ENCODE measurements at regions not wholly inside any gene's neighbourhood (a gene's known extent, or its start where the extent isn't known, plus 50 kb on each side); places are given as distances from the start of the nearest gene placed in this dataset.

DNA sequence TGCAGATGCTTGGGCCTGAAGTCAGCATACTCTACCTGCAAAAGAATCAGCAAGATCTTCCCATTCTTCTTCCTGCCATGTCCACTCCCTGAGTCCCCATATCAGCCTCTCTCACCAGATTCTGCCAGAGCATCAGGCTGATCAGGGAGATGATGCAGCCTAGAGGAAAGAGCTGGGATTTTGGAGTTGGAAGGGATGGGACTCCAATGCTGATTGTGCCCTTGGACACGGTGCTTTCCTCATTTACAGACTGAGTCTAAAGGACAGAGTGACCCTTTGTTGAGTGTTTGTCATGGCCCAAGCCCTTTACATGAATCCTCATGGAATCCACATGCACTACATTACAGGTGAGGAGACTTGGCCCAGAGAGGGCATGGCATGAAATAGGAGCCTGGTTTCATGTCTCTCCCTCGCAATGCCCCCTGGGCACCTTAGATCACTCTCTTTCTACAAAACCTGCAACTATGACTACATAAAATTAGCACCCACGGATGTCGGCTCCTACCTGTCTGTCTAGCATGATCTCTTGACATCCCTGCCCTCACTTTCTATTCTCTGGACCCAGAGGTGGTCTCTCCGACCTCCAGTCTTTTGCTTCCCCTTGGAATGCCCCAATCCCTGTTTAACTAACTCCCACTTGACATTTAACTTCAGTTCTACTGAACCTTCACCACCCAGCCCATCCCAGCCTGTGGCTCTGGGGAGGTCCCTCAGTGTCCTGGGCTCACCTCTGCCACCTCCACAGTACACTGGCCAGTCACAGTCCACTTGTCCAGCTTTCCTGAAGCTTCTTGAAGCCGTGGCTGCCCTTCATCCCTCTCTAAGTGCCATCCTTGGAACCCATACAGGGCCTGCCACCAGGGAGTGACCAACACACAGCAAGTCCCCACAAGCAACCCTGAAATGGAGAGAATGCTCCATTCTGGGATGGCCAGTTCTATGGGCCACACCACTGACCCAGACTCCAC lies 173.5 kb downstream of the ABHD5 start:
- Mint-ChIP-seq H3K27me3 (peaks cover 38% of the 10 kb centered on the region), H3K27ac (no peak overlapping the region), H3K9me3 (peaks cover 0 to 2% (median 0%) of the 10 kb centered on the region in 7 donors), H3K4me3 (peak overlapping the region in 1 of 4 donors; percentile 1), H3K36me3 (no peaks in the 10 kb centered on the region), H3K4me1 (no peaks in the 10 kb centered on the region)
- H3K27me3 ChIP-seq (ENCODE audit: control insufficient read depth, insufficient read depth, low read length) = peaks cover 2% of the 10 kb centered on the region
- no peak overlapping the region for H3K27ac ChIP-seq (ENCODE audit: insufficient read depth, low read length, poor library complexity, severe bottlenecking)
- no peaks in the 10 kb centered on the region for H3K4me1 ChIP-seq (ENCODE audit: control insufficient read depth, insufficient read depth, low read length, poor library complexity, severe bottlenecking)
- H3K9me3 ChIP-seq (ENCODE audit: control insufficient read depth in 2 of 2, low read length in 2 of 2) = no peaks in the 10 kb centered on the region
- DNase-seq (no peak), ATAC-seq (ENCODE audit: low read depth in 2 of 2) (no peak)
- no peak overlapping the region for H3K4me3 ChIP-seq (ENCODE audit: low read depth, low read length)
- no peaks in the 10 kb centered on the region for H3K36me3 ChIP-seq (ENCODE audit: control insufficient read depth, insufficient read depth, low read length)

- H3K4me3 Mint-ChIP-seq = no peak overlapping the region
Observed at GRCh38 chr3:43865351-43865750, 174.6 kb downstream of the ABHD5 start.

DNA sequence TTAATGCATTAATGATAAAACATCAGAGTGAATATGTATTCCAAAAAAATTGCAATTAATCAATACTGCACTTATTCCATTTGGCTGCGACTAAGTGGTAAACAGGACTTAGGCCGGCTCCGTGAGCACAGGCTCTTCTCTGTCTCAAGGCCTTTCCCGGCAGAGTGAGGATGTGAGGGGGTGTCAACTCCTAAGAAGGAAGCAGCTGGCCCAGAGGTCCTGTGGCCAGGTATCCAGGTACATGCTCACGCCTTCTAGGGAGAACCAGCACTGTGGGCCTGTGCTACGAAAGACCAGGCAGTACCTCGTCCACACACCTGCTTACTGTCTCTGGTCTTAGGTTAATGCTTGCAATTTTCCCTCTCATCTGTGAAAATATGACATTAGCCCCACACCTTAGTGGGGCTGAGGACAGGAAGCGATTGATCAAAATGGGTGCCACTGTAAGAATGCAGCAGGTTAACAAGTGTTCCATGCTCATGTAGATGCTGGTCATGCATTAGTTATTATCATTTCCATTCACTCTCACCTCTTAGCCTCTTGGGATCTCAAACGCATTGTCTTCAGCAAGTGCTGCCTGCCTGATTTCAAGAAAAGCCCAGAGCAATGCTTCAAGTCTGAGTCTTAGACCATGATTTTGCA lies 175.3 kb downstream of the ABHD5 start:
- Mint-ChIP-seq H3K9me3 (peaks cover 0 to 2% (median 0%) of the 10 kb centered on the region in 7 donors), H3K36me3 (no peaks in the 10 kb centered on the region), H3K27ac (no peak overlapping the region), H3K27me3 (peaks cover 31% of the 10 kb centered on the region), H3K4me3 (no peak overlapping the region), H3K4me1 (no peaks in the 10 kb centered on the region)
- Histone ChIP-seq H3K27me3 (ENCODE audit: control insufficient read depth, insufficient read depth, low read length) (no peaks in the 10 kb centered on the region), H3K4me3 (ENCODE audit: low read depth, low read length) (no peak overlapping the region), H3K4me1 (ENCODE audit: control insufficient read depth, insufficient read depth, low read length, poor library complexity, severe bottlenecking) (no peaks in the 10 kb centered on the region), H3K27ac (ENCODE audit: insufficient read depth, low read length, poor library complexity, severe bottlenecking) (no peak overlapping the region), H3K36me3 (ENCODE audit: control insufficient read depth, insufficient read depth, low read length) (no peaks in the 10 kb centered on the region), H3K9me3 (ENCODE audit: control insufficient read depth in 2 of 2, low read length in 2 of 2) (no peaks in the 10 kb centered on the region)
- no peak for ATAC-seq (ENCODE audit: low read depth in 2 of 2)
- no peak for DNase-seq

More at GRCh38 chr3:43865351-43865750, 174.6 kb downstream of the ABHD5 start:
- DNase-seq (no peak), ATAC-seq (ENCODE audit: low read depth in 2 of 2) (no peak)
- no peaks in the 10 kb centered on the region for H3K4me1 Mint-ChIP-seq
- H3K27ac ChIP-seq (ENCODE audit: insufficient read depth, low read length, poor library complexity, severe bottlenecking) = no peak overlapping the region
- no peaks in the 10 kb centered on the region for H3K36me3 Mint-ChIP-seq
- no peaks in the 10 kb centered on the region for H3K4me1 ChIP-seq (ENCODE audit: control insufficient read depth, insufficient read depth, low read length, poor library complexity, severe bottlenecking)
- no peaks in the 10 kb centered on the region for H3K36me3 ChIP-seq (ENCODE audit: control insufficient read depth, insufficient read depth, low read length)
- no peak overlapping the region for H3K4me3 ChIP-seq (ENCODE audit: low read depth, low read length)
- H3K9me3 ChIP-seq (ENCODE audit: control insufficient read depth in 2 of 2, low read length in 2 of 2) = no peaks in the 10 kb centered on the region
- H3K27ac Mint-ChIP-seq = no peak overlapping the region
- H3K9me3 Mint-ChIP-seq = peaks cover 0 to 2% (median 0%) of the 10 kb centered on the region in 7 donors
- no peaks in the 10 kb centered on the region for H3K27me3 ChIP-seq (ENCODE audit: control insufficient read depth, insufficient read depth, low read length)
- peaks cover 31% of the 10 kb centered on the region for H3K27me3 Mint-ChIP-seq

GRCh38 chr3:43866529-43867353 lies 176.0 kb downstream of the ABHD5 start:
- H3K9me3 Mint-ChIP-seq = peaks cover 0 to 2% (median 0%) of the 10 kb centered on the region in 7 donors
- ATAC-seq (ENCODE audit: low read depth in 2 of 2) = no peak
- no peak overlapping the region for H3K27ac Mint-ChIP-seq
- no peaks in the 10 kb centered on the region for H3K9me3 ChIP-seq (ENCODE audit: control insufficient read depth in 2 of 2, low read length in 2 of 2)
- no peaks in the 10 kb centered on the region for H3K4me1 Mint-ChIP-seq
- no peaks in the 10 kb centered on the region for H3K36me3 ChIP-seq (ENCODE audit: control insufficient read depth, insufficient read depth, low read length)
- no peaks in the 10 kb centered on the region for H3K4me1 ChIP-seq (ENCODE audit: control insufficient read depth, insufficient read depth, low read length, poor library complexity, severe bottlenecking)
- no peak overlapping the region for H3K4me3 Mint-ChIP-seq
- no peak for DNase-seq
- no peak overlapping the region for H3K4me3 ChIP-seq (ENCODE audit: low read depth, low read length)
- H3K27ac ChIP-seq (ENCODE audit: insufficient read depth, low read length, poor library complexity, severe bottlenecking) = no peak overlapping the region
- H3K36me3 Mint-ChIP-seq = no peaks in the 10 kb centered on the region
- H3K27me3 ChIP-seq (ENCODE audit: control insufficient read depth, insufficient read depth, low read length) = no peaks in the 10 kb centered on the region
- H3K27me3 Mint-ChIP-seq = peaks cover 29% of the 10 kb centered on the region

DNA sequence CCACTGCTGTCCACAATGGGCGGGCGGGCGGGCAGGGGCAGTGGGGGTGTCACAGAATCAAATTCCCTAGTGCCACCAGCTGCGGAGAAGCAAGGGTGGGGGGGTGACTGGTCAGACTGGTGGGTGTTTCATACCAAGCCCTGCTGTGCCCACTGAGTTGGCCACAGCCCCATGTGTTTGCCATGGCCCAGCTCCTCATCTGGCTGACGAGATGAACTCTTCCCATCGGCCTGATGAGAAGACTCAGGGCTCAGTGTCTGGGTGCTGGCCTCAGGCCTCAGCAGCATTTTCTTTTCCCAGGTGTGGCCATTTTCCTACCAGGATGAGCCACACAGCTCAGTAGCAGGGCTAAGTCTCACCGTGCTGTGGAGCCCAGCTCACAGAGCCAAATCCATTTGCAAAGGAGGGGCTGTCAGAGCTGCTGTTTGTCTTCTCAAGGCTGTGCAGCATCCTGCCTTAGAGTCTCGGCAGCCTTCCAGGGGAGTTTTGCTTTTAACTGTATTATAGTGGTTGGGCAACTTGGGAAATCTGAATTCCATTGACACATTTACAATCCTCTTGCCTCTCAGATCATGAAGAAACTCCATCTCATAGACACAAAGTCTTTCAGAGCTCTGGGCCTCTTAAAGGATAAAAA lies 176.8 kb downstream of the ABHD5 start:
- H3K9me3 ChIP-seq (ENCODE audit: control insufficient read depth in 2 of 2, low read length in 2 of 2) = no peaks in the 10 kb centered on the region
- no peak overlapping the region for H3K27ac Mint-ChIP-seq
- DNase-seq = no peak
- no peaks in the 10 kb centered on the region for H3K27me3 ChIP-seq (ENCODE audit: control insufficient read depth, insufficient read depth, low read length)
- no peaks in the 10 kb centered on the region for H3K36me3 Mint-ChIP-seq
- H3K36me3 ChIP-seq (ENCODE audit: control insufficient read depth, insufficient read depth, low read length) = no peaks in the 10 kb centered on the region
- H3K4me1 Mint-ChIP-seq = no peaks in the 10 kb centered on the region
- no peak overlapping the region for H3K4me3 Mint-ChIP-seq
- H3K27ac ChIP-seq (ENCODE audit: insufficient read depth, low read length, poor library complexity, severe bottlenecking) = no peak overlapping the region
- H3K27me3 Mint-ChIP-seq = peaks cover 27% of the 10 kb centered on the region
- H3K9me3 Mint-ChIP-seq = peaks cover 0 to 2% (median 0%) of the 10 kb centered on the region in 7 donors
- H3K4me1 ChIP-seq (ENCODE audit: control insufficient read depth, insufficient read depth, low read length, poor library complexity, severe bottlenecking) = no peaks in the 10 kb centered on the region
- ATAC-seq (ENCODE audit: low read depth in 2 of 2) = no peak
- no peak overlapping the region for H3K4me3 ChIP-seq (ENCODE audit: low read depth, low read length)

- H3K36me3 ChIP-seq (ENCODE audit: control insufficient read depth, insufficient read depth, low read length) = no peaks in the 10 kb centered on the region
- no peak overlapping the region for H3K4me3 Mint-ChIP-seq
- H3K9me3 Mint-ChIP-seq = peaks cover 0 to 2% (median 0%) of the 10 kb centered on the region in 7 donors
- H3K4me3 ChIP-seq (ENCODE audit: low read depth, low read length) = no peak overlapping the region
- H3K36me3 Mint-ChIP-seq = no peaks in the 10 kb centered on the region
- no peaks in the 10 kb centered on the region for H3K4me1 ChIP-seq (ENCODE audit: control insufficient read depth, insufficient read depth, low read length, poor library complexity, severe bottlenecking)
- no peak overlapping the region for H3K27ac Mint-ChIP-seq
- ATAC-seq (ENCODE audit: low read depth in 2 of 2) = no peak
- H3K27me3 ChIP-seq (ENCODE audit: control insufficient read depth, insufficient read depth, low read length) = no peaks in the 10 kb centered on the region
- H3K9me3 ChIP-seq (ENCODE audit: control insufficient read depth in 2 of 2, low read length in 2 of 2) = no peaks in the 10 kb centered on the region
- H3K27me3 Mint-ChIP-seq = peaks cover 31% of the 10 kb centered on the region
- H3K27ac ChIP-seq (ENCODE audit: insufficient read depth, low read length, poor library complexity, severe bottlenecking) = no peak overlapping the region
- DNase-seq = no peak
- no peaks in the 10 kb centered on the region for H3K4me1 Mint-ChIP-seq
Observed at GRCh38 chr3:43869491-43869890, 178.8 kb downstream of the ABHD5 start.

DNA sequence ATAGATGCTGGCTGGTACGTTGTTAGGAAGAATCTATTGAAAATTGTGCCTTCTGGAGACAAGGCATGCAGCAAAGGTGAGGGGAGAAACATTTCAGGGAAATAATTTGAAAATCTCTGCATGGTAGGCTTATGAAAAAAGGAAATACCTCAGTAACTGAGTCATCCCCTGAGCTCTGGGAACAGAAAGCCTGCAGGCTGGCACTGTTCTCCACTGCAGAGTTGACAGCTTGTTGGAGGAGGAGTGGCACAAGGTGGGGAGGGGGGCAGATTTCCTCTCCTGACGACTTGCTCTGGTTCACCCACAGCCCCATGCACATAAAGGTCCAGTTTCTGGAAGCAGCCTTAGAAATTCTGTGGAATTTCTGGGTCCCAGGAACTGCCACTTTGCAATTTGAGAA lies 179.4 kb downstream of the ABHD5 start:
- H3K4me1 ChIP-seq (ENCODE audit: control insufficient read depth, insufficient read depth, low read length, poor library complexity, severe bottlenecking) = no peaks in the 10 kb centered on the region
- ATAC-seq (ENCODE audit: low read depth in 2 of 2) = no peak
- peaks cover 25% of the 10 kb centered on the region for H3K27me3 Mint-ChIP-seq

More for the DNA sequence above, 179.4 kb downstream of the ABHD5 start:
- H3K27ac ChIP-seq (ENCODE audit: insufficient read depth, low read length, poor library complexity, severe bottlenecking) = no peak overlapping the region
- Mint-ChIP-seq H3K4me3 (no peak overlapping the region), H3K36me3 (no peaks in the 10 kb centered on the region), H3K4me1 (no peaks in the 10 kb centered on the region), H3K27ac (no peak overlapping the region), H3K9me3 (peaks cover 0 to 2% (median 0%) of the 10 kb centered on the region in 7 donors)
- no peaks in the 10 kb centered on the region for H3K27me3 ChIP-seq (ENCODE audit: control insufficient read depth, insufficient read depth, low read length)
- no peaks in the 10 kb centered on the region for H3K9me3 ChIP-seq (ENCODE audit: control insufficient read depth in 2 of 2, low read length in 2 of 2)
- H3K36me3 ChIP-seq (ENCODE audit: control insufficient read depth, insufficient read depth, low read length) = no peaks in the 10 kb centered on the region
- DNase-seq = no peak
- H3K4me3 ChIP-seq (ENCODE audit: low read depth, low read length) = no peak overlapping the region

Data from CD4-positive, CD25-positive, alpha-beta regulatory T cell (primary cell).